ENCODE measurements at regions not wholly inside any gene's neighbourhood (a gene's known extent, or its start where the extent isn't known, plus 50 kb on each side); places are given as distances from the start of the nearest gene placed in this dataset.

GRCh38 chr3:103006526-103007183 is 571.8 kb downstream of the ZPLD1 start:
- TF ChIP-seq CTCF (IDR thresholded peaks at IDR 0.05; ENCODE audit: borderline replicate concordance, extremely low read depth, low read length, poor library complexity, severe bottlenecking): no peak
- TF ChIP-seq EZH2 (IDR thresholded peaks at IDR 0.05; ENCODE audit: borderline replicate concordance, low read depth, low read length, severe bottlenecking): no peak
